A673 (cell line): ENCODE measurements at regions not wholly inside any gene's neighbourhood (a gene's known extent, or its start where the extent isn't known, plus 50 kb on each side); places are given as distances from the start of the nearest gene placed in this dataset.

Experiments used
- BruUV-seq: library from RNA; stranded (reverse); fragments of 400-500 nt; replicated peaks from 2 replicates; lab custom pipeline; 2021; lab: Mats Ljungman, UMichigan
- CTCF ChIA-PET: fragments of 300-600 bp; sonication (Branson Sonifier 250); formaldehyde crosslinking; loops from one replicate; lab custom pipeline; 2022; ENCODE audit warnings: antibody characterized with exemption; lab: Charles Lee
- POLR2A ChIA-PET: fragments of 300-600 bp; sonication (Branson Sonifier 250); formaldehyde crosslinking; loops from one replicate; lab custom pipeline; 2022; ENCODE audit warnings: antibody characterized with exemption; ENCODE audit not compliant: low non-redundant PET; lab: Charles Lee
- DNase-seq: peaks from one replicate; pipeline ENCODE4 v3.0.0-alpha.2; 2015; ENCODE audit warnings: low spot score
- H3K27ac ChIP-seq: fragments of 200-600 bp; sonication (generic); 2 replicates; pipeline ENCODE4 v1.5.1; 2016; ENCODE audit warnings: mixed run types, low read depth, mild to moderate bottlenecking, mixed read lengths, antibody characterized with exemption, low read length; ENCODE audit not compliant: poor library complexity, severe bottlenecking
- H3K27me3 ChIP-seq: fragments of 200-600 bp; sonication (generic); replicated peaks from 2 replicates; pipeline ENCODE4 v1.6.1; 2017; ENCODE audit warnings: mixed run types, low read depth, mild to moderate bottlenecking, mixed read lengths, antibody characterized with exemption, low read length; ENCODE audit not compliant: insufficient read depth, poor library complexity
- H3K36me3 ChIP-seq: fragments of 200-600 bp; sonication (generic); 2 replicates; pipeline ENCODE4 v1.6.1; 2016; ENCODE audit warnings: mixed run types, mild to moderate bottlenecking, mixed read lengths, antibody characterized with exemption, low read length; ENCODE audit not compliant: insufficient read depth, poor library complexity, severe bottlenecking
- H3K4me1 ChIP-seq: fragments of 200-600 bp; sonication (generic); 2 replicates; pipeline ENCODE4 v1.6.1; 2017; ENCODE audit warnings: mixed run types, mild to moderate bottlenecking, mixed read lengths, antibody characterized with exemption, low read length; ENCODE audit not compliant: insufficient read depth, poor library complexity, severe bottlenecking
- H3K4me3 ChIP-seq: fragments of 200-600 bp; sonication (generic); 2 replicates; pipeline ENCODE4 v1.5.1; 2016; ENCODE audit warnings: low read depth, mixed run types, mild to moderate bottlenecking, mixed read lengths, low read length; ENCODE audit not compliant: poor library complexity, severe bottlenecking
- H3K9me3 ChIP-seq: fragments of 200-600 bp; sonication (generic); 2 replicates; pipeline ENCODE4 v1.6.1; 2016; ENCODE audit warnings: mixed run types, low read depth, mild to moderate bottlenecking, mixed read lengths, antibody characterized with exemption, low read length; ENCODE audit not compliant: poor library complexity, severe bottlenecking
- CTCF ChIP-seq: fragments of 300-800, 200-600 bp; sonication (generic); conservative IDR thresholded peaks from 2 replicates; pipeline ENCODE4 v1.5.1; 2017; ENCODE audit warnings: low read depth, mild to moderate bottlenecking, antibody characterized with exemption, low read length, moderate library complexity, mixed read lengths
- EZH2 ChIP-seq: fragments of 200-600 bp; sonication (generic); IDR thresholded peaks from 2 replicates; pipeline ENCODE4 v1.6.1; 2017; ENCODE audit warnings: borderline replicate concordance, low read depth, mild to moderate bottlenecking, mixed read lengths, antibody characterized with exemption, low read length; ENCODE audit not compliant: poor library complexity, severe bottlenecking
- intact Hi-C: fragments of 100-400 bp; cut with micrococcal nuclease; formaldehyde crosslinking; loops from one replicate; pipeline ENCODE4 v1.10.0; 2022; ENCODE audit not compliant: unreplicated experiment

- Histone ChIP-seq H3K4me1 (no peaks in the 10 kb centered on the region), H3K36me3 (no peaks in the 10 kb centered on the region), H3K27ac (no peak overlapping the region), H3K27me3 (no peaks in the 10 kb centered on the region), H3K9me3 (no peaks in the 10 kb centered on the region), H3K4me3 (no peak overlapping the region)
- no peak for DNase-seq
- BruUV-seq = no TSS peak
- TF ChIP-seq EZH2 (no peak), CTCF (no peak)
- ChIA-PET POLR2A (no interaction called here), CTCF (no interaction called here)
- intact Hi-C loops = no loop called here
These were observed 180.7 kb upstream of the POU3F3 start for GRCh38 chr2:104673225-104673624.

GRCh38 chr2:104678181-104678580 is 175.7 kb upstream of the POU3F3 start:
- intact Hi-C loops = no loop called here
- TF ChIP-seq EZH2 = no peak
- TF ChIP-seq CTCF = no peak
- Histone ChIP-seq H3K36me3 (no peaks in the 10 kb centered on the region), H3K4me3 (no peak overlapping the region), H3K4me1 (no peaks in the 10 kb centered on the region), H3K27ac (no peak overlapping the region), H3K27me3 (no peaks in the 10 kb centered on the region), H3K9me3 (no peaks in the 10 kb centered on the region)
- CTCF ChIA-PET = no interaction called here
- POLR2A ChIA-PET = no interaction called here
- BruUV-seq = no TSS peak
- DNase-seq = no peak

DNA sequence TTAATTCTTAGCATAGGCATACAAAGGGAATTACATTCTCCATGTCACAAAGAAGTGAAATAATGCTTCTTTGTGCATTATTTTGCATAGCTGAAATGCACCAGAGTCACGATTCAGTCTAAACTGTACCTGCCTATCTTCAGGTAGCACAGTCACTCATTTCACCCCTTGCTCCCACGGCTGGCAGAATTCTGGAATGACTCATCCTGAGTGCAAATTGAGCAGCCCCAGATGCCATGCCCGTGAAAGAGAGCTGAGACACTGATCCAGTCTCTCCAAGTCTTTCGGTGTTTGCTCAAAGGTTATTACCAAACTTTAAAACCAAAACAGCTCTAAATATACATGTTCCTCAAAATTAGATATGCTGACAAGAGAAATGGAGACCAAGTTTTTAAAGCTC is 168.3 kb upstream of the POU3F3 start:
- H3K4me1 ChIP-seq = no peaks in the 10 kb centered on the region
- intact Hi-C loops = no loop called here
- no peak overlapping the region for H3K4me3 ChIP-seq
- H3K36me3 ChIP-seq = no peaks in the 10 kb centered on the region
- DNase-seq = no peak
- TF ChIP-seq EZH2 (no peak), CTCF (no peak)
- no peaks in the 10 kb centered on the region for H3K27me3 ChIP-seq
- BruUV-seq = no TSS peak
- no peaks in the 10 kb centered on the region for H3K9me3 ChIP-seq
- ChIA-PET CTCF (no interaction called here), POLR2A (no interaction called here)
- H3K27ac ChIP-seq = no peak overlapping the region
